Thymus (tissue), 11 donors: ENCODE measurements at regions not wholly inside any gene's neighbourhood (a gene's known extent, or its start where the extent isn't known, plus 50 kb on each side); places are given as distances from the start of the nearest gene placed in this dataset.
A peak's percentile ranks its signal among the peaks of the same experiment; 100 is the strongest.

Experiments
- DNase-seq, 9 donors: peaks; one replicate each; pipeline ENCODE4 v3.0.0-alpha.2; 2013; ENCODE audit warnings: low spot score in 9 of 9, low read depth in 6 of 9, missing footprints in 1 of 9
- H3K27ac ChIP-seq, 2 donors: one replicate each; pipeline ENCODE4 v1.5.1; 2013; ENCODE audit warnings: control low read depth in 1 of 2, low read depth in 1 of 2, low read length in 1 of 2, mild to moderate bottlenecking in 1 of 2, moderate library complexity in 1 of 2
- H3K27me3 ChIP-seq, 2 donors: one replicate each; pipeline ENCODE4 v1.5.1; 2013; ENCODE audit warnings: low read length in 1 of 2; ENCODE audit not compliant: control insufficient read depth in 2 of 2, insufficient read depth in 1 of 2
- H3K36me3 ChIP-seq, 2 donors: one replicate each; pipeline ENCODE4 v1.5.1; 2013; ENCODE audit warnings: low read length in 1 of 2, mild to moderate bottlenecking in 1 of 2, moderate library complexity in 1 of 2; ENCODE audit not compliant: control insufficient read depth in 2 of 2, insufficient read depth in 2 of 2
- H3K4me1 ChIP-seq, 2 donors: one replicate each; pipeline ENCODE4 v1.5.1; 2013; ENCODE audit warnings: low read length in 2 of 2; ENCODE audit not compliant: control insufficient read depth in 2 of 2, insufficient read depth in 2 of 2
- H3K4me3 ChIP-seq, 2 donors: one replicate each; pipeline ENCODE4 v1.5.1; 2013; ENCODE audit warnings: low read length in 2 of 2, control low read depth in 1 of 2, mild to moderate bottlenecking in 1 of 2
- H3K9me3 ChIP-seq, 2 donors: one replicate each; pipeline ENCODE4 v1.5.1; 2013; ENCODE audit warnings: low read length in 1 of 2, mild to moderate bottlenecking in 1 of 2; ENCODE audit not compliant: control insufficient read depth in 2 of 2, insufficient read depth in 1 of 2
- WGBS: extraction: QIAGEN DNeasy Blood & Tissue Kit; methylation state at CpG from one replicate; pipeline ENCODE4 v1.1.7; 2013; 5-methylcytosine and 5-hydroxymethylcytosine counted together
- donor health status: healthy.

- DNase-seq, result no peak
- Histone ChIP-seq H3K9me3 (no peaks in the 10 kb centered on the region), H3K4me1 (no peaks in the 10 kb centered on the region), H3K36me3 (no peaks in the 10 kb centered on the region), H3K27ac (no peak overlapping the region), H3K4me3 (peak overlapping the region; percentile 23 to 31), H3K27me3 (peaks cover 4 to 26% of the 10 kb centered on the region in 2 donors)
- WGBS, result 3% methylated on average over 8 of the region's 8 CpGs
Observed at GRCh38 chr2:226030369-226030768, 630.9 kb downstream of the NYAP2 start.

- no peak for DNase-seq
- Histone ChIP-seq H3K4me1 (no peaks in the 10 kb centered on the region), H3K27ac (no peak overlapping the region), H3K36me3 (no peaks in the 10 kb centered on the region), H3K27me3 (no peaks in the 10 kb centered on the region), H3K4me3 (no peak overlapping the region), H3K9me3 (no peaks in the 10 kb centered on the region)
Observed at GRCh38 chr2:226023946-226024345, 624.4 kb downstream of the NYAP2 start.

- DNase-seq, result no peak
- no peaks in the 10 kb centered on the region for H3K4me1 ChIP-seq
Observed at GRCh38 chr2:226023383-226023782, 623.9 kb downstream of the NYAP2 start.

GRCh38 chr2:226020956-226021355, 621.4 kb downstream of the NYAP2 start:
- H3K4me1 ChIP-seq, result no peaks in the 10 kb centered on the region
- DNase-seq, result no peak
- H3K4me3 ChIP-seq, result no peak overlapping the region
- H3K36me3 ChIP-seq, result no peaks in the 10 kb centered on the region
- no peak overlapping the region for H3K27ac ChIP-seq
- 99% methylated on average over 1 of the region's 1 CpG for WGBS
- H3K9me3 ChIP-seq, result no peaks in the 10 kb centered on the region
- no peaks in the 10 kb centered on the region for H3K27me3 ChIP-seq

More at GRCh38 chr2:226023383-226023782, 623.9 kb downstream of the NYAP2 start:
- Histone ChIP-seq H3K36me3 (no peaks in the 10 kb centered on the region), H3K27ac (no peak overlapping the region), H3K4me3 (no peak overlapping the region), H3K27me3 (no peaks in the 10 kb centered on the region), H3K9me3 (no peaks in the 10 kb centered on the region)
- WGBS, result 73% methylated on average over 5 of the region's 5 CpGs

GRCh38 chr2:226020176-226020575, 620.7 kb downstream of the NYAP2 start:
- no peaks in the 10 kb centered on the region for H3K36me3 ChIP-seq
- no peaks in the 10 kb centered on the region for H3K4me1 ChIP-seq
- H3K27me3 ChIP-seq, result no peaks in the 10 kb centered on the region
- no peak for DNase-seq
- H3K9me3 ChIP-seq, result no peaks in the 10 kb centered on the region
- H3K4me3 ChIP-seq, result no peak overlapping the region
- no peak overlapping the region for H3K27ac ChIP-seq

GRCh38 chr2:226018641-226019040, 619.1 kb downstream of the NYAP2 start:
- Histone ChIP-seq H3K4me3 (no peak overlapping the region), H3K4me1 (no peaks in the 10 kb centered on the region), H3K27ac (no peak overlapping the region), H3K27me3 (no peaks in the 10 kb centered on the region), H3K9me3 (no peaks in the 10 kb centered on the region), H3K36me3 (no peaks in the 10 kb centered on the region)
- DNase-seq, result no peak
- WGBS, result 82% methylated on average over 2 of the region's 2 CpGs

GRCh38 chr2:226017537-226017936, 618.0 kb downstream of the NYAP2 start:
- Histone ChIP-seq H3K36me3 (no peaks in the 10 kb centered on the region), H3K27ac (no peak overlapping the region), H3K4me1 (no peaks in the 10 kb centered on the region), H3K27me3 (no peaks in the 10 kb centered on the region), H3K4me3 (no peak overlapping the region), H3K9me3 (no peaks in the 10 kb centered on the region)
- WGBS, result 94% methylated on average over 2 of the region's 2 CpGs
- no peak for DNase-seq

- Histone ChIP-seq H3K27ac (no peak overlapping the region), H3K36me3 (no peaks in the 10 kb centered on the region), H3K27me3 (no peaks in the 10 kb centered on the region), H3K4me1 (no peaks in the 10 kb centered on the region), H3K9me3 (no peaks in the 10 kb centered on the region), H3K4me3 (no peak overlapping the region)
- DNase-seq, result no peak
- WGBS, result 96% methylated on average over 3 of the region's 3 CpGs
Observed at GRCh38 chr2:226017107-226017506, 617.6 kb downstream of the NYAP2 start.

- H3K36me3 ChIP-seq, result no peaks in the 10 kb centered on the region
- no peaks in the 10 kb centered on the region for H3K4me1 ChIP-seq
- no peak for DNase-seq
- no peaks in the 10 kb centered on the region for H3K27me3 ChIP-seq
- 95% methylated on average over 10 of the region's 10 CpGs for WGBS
- no peak overlapping the region for H3K4me3 ChIP-seq
- H3K9me3 ChIP-seq, result no peaks in the 10 kb centered on the region
- H3K27ac ChIP-seq, result no peak overlapping the region
Observed at GRCh38 chr2:226011716-226012450, 612.4 kb downstream of the NYAP2 start.
